ENCODE measurements at regions not wholly inside any gene's neighbourhood (a gene's known extent, or its start where the extent isn't known, plus 50 kb on each side); places are given as distances from the start of the nearest gene placed in this dataset.

GRCh38 chr6:15089569-15090144, 156.2 kb upstream of the JARID2 start:
- TF ChIP-seq CTCF (IDR thresholded peaks at IDR 0.05; ENCODE audit: insufficient read depth, low read length, poor library complexity, severe bottlenecking) (no peak), EZH2phosphoT487 (conservative IDR thresholded peaks at IDR 0.05; ENCODE audit: low read length) (no peak)
